CD14-positive monocyte (primary cell): ENCODE measurements at regions not wholly inside any gene's neighbourhood (a gene's known extent, or its start where the extent isn't known, plus 50 kb on each side); places are given as distances from the start of the nearest gene placed in this dataset.

Experiments
- DNase-seq, 3 donors: peaks; one replicate each; pipeline ENCODE4 v3.0.0-alpha.2; 2011 to 2022
- H2AFZ ChIP-seq: 2 replicates; pipeline ENCODE4 v1.6.0; 2012; ENCODE audit warnings: mild to moderate bottlenecking, low read depth, low read length, inconsistent platforms; ENCODE audit not compliant: insufficient read depth, poor library complexity, severe bottlenecking
- H3K27ac ChIP-seq, 2 donors: 1 replicate in 1 of 2; 2 replicates in 1 of 2; pipeline ENCODE4 v1.5.1; 2012 to 2013; ENCODE audit warnings: low read length in 2 of 2, control low read depth in 1 of 2, inconsistent platforms in 1 of 2, low read depth in 1 of 2, mild to moderate bottlenecking in 1 of 2
- H3K27me3 ChIP-seq, 2 donors: one replicate each; pipeline versions ENCODE4 v1.6.0 to v1.6.1; 2011 to 2013; ENCODE audit warnings: low read length in 2 of 2; ENCODE audit not compliant: control insufficient read depth in 2 of 2, insufficient read depth in 2 of 2
- H3K36me3 ChIP-seq, 2 donors: replicated peaks in 1 of 2; 1 replicate in 1 of 2; 2 replicates in 1 of 2; pipeline versions ENCODE4 v1.5.1 to v1.6.1; 2012 to 2013; ENCODE audit warnings: low read length in 2 of 2, control low read depth in 1 of 2, inconsistent platforms in 1 of 2, mild to moderate bottlenecking in 1 of 2; ENCODE audit not compliant: insufficient read depth in 2 of 2, control insufficient read depth in 1 of 2
- H3K4me1 ChIP-seq, 2 donors: 1 replicate in 1 of 2; 2 replicates in 1 of 2; pipeline versions ENCODE4 v1.5.1 to v1.6.1; 2012 to 2013; ENCODE audit warnings: low read length in 2 of 2, control low read depth in 1 of 2, inconsistent platforms in 1 of 2, mild to moderate bottlenecking in 1 of 2, moderate library complexity in 1 of 2; ENCODE audit not compliant: insufficient read depth in 2 of 2, control insufficient read depth in 1 of 2
- H3K4me2 ChIP-seq: replicated peaks from 2 replicates; pipeline ENCODE3; 2012; ENCODE audit warnings: low read length, moderate library complexity, mild to moderate bottlenecking; ENCODE audit not compliant: poor library complexity, severe bottlenecking; ENCODE audit errors: extremely low read depth
- H3K4me3 ChIP-seq, 3 experiments: fragments of 200-600 bp in 1 of 3; sonication (generic) in 1 of 3; replicated peaks in 1 of 3; 1 replicate in 2 of 3; 2 replicates in 1 of 3; pipeline ENCODE4 v1.5.1; 2011 to 2013; ENCODE audit warnings: low read length in 3 of 3, mild to moderate bottlenecking in 3 of 3, control low read depth in 2 of 3, low read depth in 2 of 3, inconsistent platforms in 1 of 3, moderate library complexity in 1 of 3
- H3K79me2 ChIP-seq: 2 replicates; pipeline ENCODE4 v1.6.0; 2012; ENCODE audit warnings: mild to moderate bottlenecking, control low read depth, inconsistent platforms, low read length, moderate library complexity; ENCODE audit not compliant: insufficient read depth
- H3K9ac ChIP-seq: 2 replicates; pipeline ENCODE4 v1.6.0; 2017; ENCODE audit warnings: low read length, mild to moderate bottlenecking; ENCODE audit not compliant: insufficient read depth, poor library complexity, severe bottlenecking
- H3K9me3 ChIP-seq, 2 donors: replicated peaks in 1 of 2; 1 replicate in 1 of 2; 2 replicates in 1 of 2; pipeline versions ENCODE4 v1.5.1 to v1.6.1; 2012 to 2013; ENCODE audit warnings: low read length in 2 of 2, control low read depth in 1 of 2; ENCODE audit not compliant: control insufficient read depth in 1 of 2, insufficient read depth in 1 of 2
- H4K20me1 ChIP-seq: 2 replicates; pipeline ENCODE4 v1.6.0; 2012; ENCODE audit warnings: mild to moderate bottlenecking, low read length, control low read depth, moderate library complexity; ENCODE audit not compliant: insufficient read depth
- H3K27ac Mint-ChIP-seq, 7 donors: one replicate each; pipeline ENCODE4 v1.8.0; 2020; ENCODE audit warnings: mild to moderate bottlenecking in 7 of 7, mixed read lengths in 7 of 7, moderate library complexity in 6 of 7, inconsistent platforms in 2 of 7
- H3K27me3 Mint-ChIP-seq, 3 donors: one replicate each; pipeline ENCODE4 v1.8.0; 2021 to 2022; ENCODE audit warnings: low read depth in 3 of 3, mild to moderate bottlenecking in 3 of 3, mixed read lengths in 3 of 3, moderate library complexity in 3 of 3, inconsistent platforms in 1 of 3
- H3K36me3 Mint-ChIP-seq, 2 donors: one replicate each; pipeline ENCODE4 v1.8.0; 2020; ENCODE audit warnings: mixed read lengths in 2 of 2, inconsistent platforms in 1 of 2, mild to moderate bottlenecking in 1 of 2
- H3K4me1 Mint-ChIP-seq: one replicate; pipeline ENCODE4 v1.8.0; 2020; ENCODE audit warnings: mild to moderate bottlenecking, mixed read lengths
- H3K4me3 Mint-ChIP-seq, 2 donors: one replicate each; pipeline ENCODE4 v1.8.0; 2020; ENCODE audit warnings: mild to moderate bottlenecking in 2 of 2, mixed read lengths in 2 of 2, moderate library complexity in 1 of 2
- H3K9me3 Mint-ChIP-seq, 7 donors: one replicate each; pipeline ENCODE4 v1.8.0; 2020 to 2022; ENCODE audit warnings: mixed read lengths in 7 of 7, mild to moderate bottlenecking in 6 of 7, moderate library complexity in 6 of 7, inconsistent platforms in 2 of 7
- CTCF ChIP-seq: fragments of 200-600 bp; IDR thresholded peaks from one replicate; pipeline ENCODE4 v1.8.0; 2022; ENCODE audit warnings: antibody characterized with exemption, mild to moderate bottlenecking
- WGBS: methylation state at CpG from one replicate; pipeline ENCODE4 v1.1.5; 2013; ENCODE audit warnings: missing lambda C conversion rate; ENCODE audit not compliant: insufficient coverage; 5-methylcytosine and 5-hydroxymethylcytosine counted together
- intact Hi-C, 2 donors: fragments of 100-400 bp; cut with micrococcal nuclease; formaldehyde crosslinking; loops; one replicate each; pipeline versions ENCODE4 v1.15.0 to v1.15.1; 2023

- Histone ChIP-seq H3K27me3 (peaks cover 0 to 4% of the 10 kb centered on the region in 2 donors), H3K36me3 (no peaks in the 10 kb centered on the region), H3K4me2 (no peak overlapping the region), H3K9ac (no peak overlapping the region), H4K20me1 (no peaks in the 10 kb centered on the region), H3K27ac (no peak overlapping the region), H2AFZ (no peak overlapping the region), H3K4me3 (no peak overlapping the region), H3K79me2 (no peaks in the 10 kb centered on the region), H3K9me3 (no peaks in the 10 kb centered on the region), H3K4me1 (peaks cover 7 to 12% of the 10 kb centered on the region in 2 donors)
- peaks cover 2 to 6% (median 5%) of the 10 kb centered on the region in 3 donors for H3K27me3 Mint-ChIP-seq
- DNase-seq: no peak
- H3K9me3 Mint-ChIP-seq: peaks cover 0 to 6% (median 0%) of the 10 kb centered on the region in 7 donors
- H3K4me1 Mint-ChIP-seq: peaks cover 4% of the 10 kb centered on the region
- TF ChIP-seq CTCF: no peak
- no CpG with 5 or more reads among the region's 6 CpGs for WGBS
- H3K4me3 Mint-ChIP-seq: no peak overlapping the region
- no peaks in the 10 kb centered on the region for H3K36me3 Mint-ChIP-seq
- no peak overlapping the region for H3K27ac Mint-ChIP-seq
- intact Hi-C loops: no loop called here
Observed at GRCh38 chr13:30840515-30840914, 65.6 kb upstream of the MEDAG start.

GRCh38 chr13:30841154-30841553 lies 64.9 kb upstream of the MEDAG start:
- Mint-ChIP-seq H3K4me3 (no peak overlapping the region), H3K27me3 (peaks cover 2 to 5% (median 3%) of the 10 kb centered on the region in 3 donors), H3K27ac (no peak overlapping the region), H3K4me1 (peaks cover 9% of the 10 kb centered on the region), H3K36me3 (no peaks in the 10 kb centered on the region), H3K9me3 (peaks cover 0 to 6% (median 0%) of the 10 kb centered on the region in 7 donors)
- no peaks in the 10 kb centered on the region for H3K9me3 ChIP-seq
- H2AFZ ChIP-seq: no peak overlapping the region
- H3K79me2 ChIP-seq: no peaks in the 10 kb centered on the region
- H3K4me1 ChIP-seq: peaks cover 11 to 18% of the 10 kb centered on the region in 2 donors
- no peaks in the 10 kb centered on the region for H4K20me1 ChIP-seq
- no peak overlapping the region for H3K4me3 ChIP-seq
- TF ChIP-seq CTCF: no peak
- intact Hi-C loops: no loop called here
- WGBS: 83% methylated on average over 3 of the region's 5 CpGs
- peaks cover 0 to 4% of the 10 kb centered on the region in 2 donors for H3K27me3 ChIP-seq
- H3K36me3 ChIP-seq: no peaks in the 10 kb centered on the region
- no peak overlapping the region for H3K4me2 ChIP-seq
- H3K27ac ChIP-seq: no peak overlapping the region
- H3K9ac ChIP-seq: no peak overlapping the region
- no peak for DNase-seq
